Urinary bladder (tissue), 3 donors: ENCODE measurements at regions not wholly inside any gene's neighbourhood (a gene's known extent, or its start where the extent isn't known, plus 50 kb on each side); places are given as distances from the start of the nearest gene placed in this dataset.

Source experiments
- DNase-seq: peaks from one replicate; pipeline ENCODE4 v3.0.0-alpha.2; 2015; ENCODE audit errors: extremely low spot score
- H3K27ac ChIP-seq: one replicate; pipeline ENCODE4 v1.5.1; 2013; ENCODE audit warnings: low read depth, mild to moderate bottlenecking, moderate library complexity
- H3K36me3 ChIP-seq: one replicate; pipeline ENCODE4 v1.6.1; 2013; ENCODE audit warnings: mild to moderate bottlenecking, moderate library complexity; ENCODE audit not compliant: insufficient read depth
- H3K4me1 ChIP-seq: one replicate; pipeline ENCODE4 v1.6.1; 2013; ENCODE audit warnings: mild to moderate bottlenecking, moderate library complexity; ENCODE audit not compliant: insufficient read depth
- H3K4me3 ChIP-seq: one replicate; pipeline ENCODE4 v1.5.1; 2013; ENCODE audit warnings: low read depth, low read length
- WGBS: extraction: QIAGEN DNeasy Blood & Tissue Kit; methylation state at CpG from one replicate; pipeline ENCODE4 v1.1.7; 2013; 5-methylcytosine and 5-hydroxymethylcytosine counted together
- donor health status: healthy with polysubstance abuse.
- donor health status: healthy.

DNA sequence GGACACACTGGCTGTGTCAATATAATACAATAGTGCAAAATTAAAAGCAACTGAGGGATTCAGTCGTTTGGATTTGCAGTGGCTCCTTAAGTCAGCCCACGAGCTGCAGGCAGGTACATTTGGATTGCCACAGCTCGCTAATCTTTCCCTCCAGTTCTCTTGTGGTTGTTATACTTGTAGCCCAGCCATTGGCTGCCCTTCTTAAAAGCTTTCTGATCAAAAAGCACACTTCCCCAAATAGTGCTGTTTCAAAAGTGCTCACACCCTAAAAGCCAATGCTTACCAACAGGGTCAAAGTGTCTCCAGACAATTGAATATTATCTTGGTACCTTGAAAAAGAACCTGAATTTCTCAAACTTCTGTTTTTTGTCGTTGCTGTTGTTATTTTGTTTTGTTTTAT lies 404.7 kb upstream of the FAM98A start:
- Histone ChIP-seq H3K4me1 (no peaks in the 10 kb centered on the region), H3K27ac (no peak overlapping the region), H3K36me3 (no peaks in the 10 kb centered on the region), H3K4me3 (no peak overlapping the region)
- WGBS, result 68% methylated on average over 4 of the region's 4 CpGs
- no peak for DNase-seq

DNA sequence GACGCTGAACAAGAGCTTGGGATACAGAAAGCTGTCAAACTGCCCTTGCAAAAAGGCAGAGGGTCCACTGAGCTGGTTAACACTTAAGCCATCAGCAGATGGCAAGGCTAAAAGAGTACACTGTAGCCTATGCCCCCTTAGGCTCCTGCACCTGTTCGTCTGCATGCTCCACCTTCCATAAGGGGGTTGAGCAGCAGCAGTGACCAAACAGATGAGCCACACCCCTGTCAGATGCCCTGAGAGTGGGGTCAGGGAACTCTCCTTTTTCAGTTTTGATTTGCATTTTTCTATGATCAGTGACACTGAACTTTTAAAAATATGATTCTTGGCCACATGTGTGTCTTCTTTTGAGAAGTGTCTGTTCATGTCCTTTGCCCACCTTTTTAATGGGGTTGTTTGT lies 402.5 kb upstream of the FAM98A start:
- 92% methylated on average over 2 of the region's 2 CpGs for WGBS
- Histone ChIP-seq H3K36me3 (no peaks in the 10 kb centered on the region), H3K4me1 (no peaks in the 10 kb centered on the region), H3K4me3 (no peak overlapping the region), H3K27ac (no peak overlapping the region)
- DNase-seq, result no peak

DNA sequence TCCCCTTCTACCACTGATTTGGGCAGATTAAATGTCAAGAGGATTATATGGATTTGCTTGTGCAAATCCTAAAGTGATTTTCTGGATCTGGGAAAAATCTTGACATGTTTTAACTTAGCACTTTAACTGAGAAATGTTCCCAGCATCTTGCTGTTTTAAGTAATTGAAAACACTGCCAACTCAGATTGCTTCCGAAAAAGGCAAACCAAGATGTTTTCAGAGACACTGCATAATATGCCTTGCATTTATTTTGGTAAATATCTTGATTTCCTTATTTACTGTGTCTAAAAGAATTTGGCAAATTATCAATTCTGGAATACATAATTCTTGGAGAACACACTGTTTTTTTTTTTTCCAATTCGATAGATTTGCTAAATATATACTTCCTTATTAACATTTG lies 385.0 kb upstream of the FAM98A start:
- 57% methylated on average over 2 of the region's 2 CpGs for WGBS

DNA sequence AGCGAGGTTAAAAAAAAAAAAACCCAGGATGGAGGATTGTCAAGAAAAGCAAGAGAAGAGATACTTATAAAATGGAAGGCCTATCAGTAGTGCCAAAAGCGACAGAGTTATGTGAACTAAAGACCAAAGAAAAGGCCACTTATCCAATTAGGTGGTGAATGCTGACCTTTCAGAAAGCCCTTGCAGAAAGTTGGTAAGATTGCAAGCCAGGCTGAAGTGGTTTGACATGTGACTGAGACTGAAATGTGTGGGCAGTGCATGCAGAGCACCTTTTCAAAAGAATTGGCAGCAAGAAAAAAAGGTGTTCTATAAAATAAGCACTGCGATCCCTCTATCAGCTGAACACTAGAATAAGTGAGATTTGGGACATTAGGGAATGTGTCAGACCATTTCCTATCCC lies 379.4 kb upstream of the FAM98A start:
- Histone ChIP-seq H3K4me1 (no peaks in the 10 kb centered on the region), H3K36me3 (no peaks in the 10 kb centered on the region), H3K27ac (no peak overlapping the region), H3K4me3 (no peak overlapping the region)
- DNase-seq, result no peak
- WGBS, result 87% methylated on average over 3 of the region's 3 CpGs

More for the DNA sequence above, 385.0 kb upstream of the FAM98A start:
- Histone ChIP-seq H3K4me1 (no peaks in the 10 kb centered on the region), H3K27ac (no peak overlapping the region), H3K4me3 (no peak overlapping the region), H3K36me3 (no peaks in the 10 kb centered on the region)
- DNase-seq, result no peak

DNA sequence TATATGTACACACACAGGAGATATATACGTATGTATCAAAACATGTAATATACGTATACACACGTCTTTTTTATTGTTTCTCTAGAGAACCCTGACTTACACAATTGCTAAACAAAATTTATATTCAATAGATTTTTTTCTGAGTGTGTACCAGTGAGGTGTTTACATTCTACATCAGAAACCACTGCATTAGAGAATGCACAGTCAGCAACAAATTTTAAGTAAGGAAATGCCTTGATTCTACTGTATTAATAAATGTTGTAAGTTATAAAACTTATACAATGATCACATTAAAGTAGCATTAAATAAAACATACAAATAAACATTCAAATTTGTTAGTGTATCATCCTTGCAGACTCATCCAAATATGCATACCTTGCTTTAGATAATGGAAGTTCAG lies 376.4 kb upstream of the FAM98A start:
- DNase-seq, result no peak
- Histone ChIP-seq H3K27ac (no peak overlapping the region), H3K4me1 (no peaks in the 10 kb centered on the region), H3K4me3 (no peak overlapping the region), H3K36me3 (no peaks in the 10 kb centered on the region)
- WGBS, result 90% methylated on average over 3 of the region's 3 CpGs

DNA sequence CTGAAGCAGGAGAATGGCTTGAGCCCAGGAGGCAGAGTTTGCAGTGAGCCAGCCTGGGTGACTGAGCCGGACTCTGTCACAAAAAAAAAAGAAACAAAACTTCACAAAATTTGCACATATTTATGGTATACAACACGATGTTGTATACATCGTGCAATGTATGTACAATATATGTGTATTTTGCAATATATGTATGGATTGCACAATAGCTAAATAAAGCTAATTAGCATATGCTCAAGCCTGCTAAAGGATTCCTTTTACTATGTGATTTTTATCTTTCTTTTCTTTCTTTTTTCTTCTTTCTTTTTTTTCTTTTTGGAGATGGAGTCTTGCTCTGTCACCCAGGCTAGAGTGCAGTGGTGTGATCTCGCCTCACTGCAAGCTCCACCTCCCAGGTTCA lies 368.0 kb upstream of the FAM98A start:
- Histone ChIP-seq H3K4me3 (no peak overlapping the region), H3K36me3 (no peaks in the 10 kb centered on the region), H3K4me1 (no peaks in the 10 kb centered on the region), H3K27ac (no peak overlapping the region)
- WGBS, result 94% methylated on average over 4 of the region's 4 CpGs
- DNase-seq, result no peak

DNA sequence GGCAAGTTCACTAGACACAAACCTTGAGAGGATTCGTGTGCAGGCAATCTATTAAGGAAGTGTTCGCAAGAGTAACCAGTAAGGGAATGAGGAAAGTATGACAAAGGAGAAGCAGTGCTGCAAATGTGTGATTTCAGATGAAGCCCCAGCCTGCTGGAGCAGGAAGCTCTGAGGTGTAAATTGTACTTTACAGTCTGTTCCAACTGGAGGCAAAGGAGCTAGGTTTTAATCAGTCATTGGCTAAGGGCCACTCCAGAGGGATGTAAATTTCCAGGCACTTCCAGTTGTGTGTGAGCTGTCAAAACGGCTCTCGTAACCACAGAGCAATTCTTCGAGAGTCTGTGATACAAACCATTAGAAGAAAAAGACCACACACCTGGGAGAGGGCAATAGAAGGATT lies 359.5 kb upstream of the FAM98A start:
- no peak for DNase-seq
- Histone ChIP-seq H3K4me3 (no peak overlapping the region), H3K4me1 (no peaks in the 10 kb centered on the region), H3K27ac (no peak overlapping the region), H3K36me3 (no peaks in the 10 kb centered on the region)
- WGBS, result 49% methylated on average over 5 of the region's 5 CpGs

DNA sequence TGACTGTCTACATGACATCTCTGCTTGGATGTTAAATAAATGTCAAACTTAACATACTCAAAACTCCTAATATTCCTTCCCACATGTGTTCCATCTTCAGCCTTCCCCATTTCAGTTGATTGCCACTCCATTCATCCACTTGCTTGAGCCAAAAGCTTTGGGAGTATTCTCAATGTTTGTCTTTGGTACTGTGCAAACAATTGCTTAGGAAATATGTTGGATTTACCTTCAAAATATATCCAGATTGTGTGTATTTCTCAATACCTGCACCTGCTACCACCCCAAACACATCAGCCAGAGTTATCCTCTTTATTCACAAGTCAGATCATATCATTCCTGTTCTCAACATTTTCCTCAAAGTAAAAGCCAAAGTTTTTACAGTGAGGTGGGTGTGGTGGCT lies 350.3 kb upstream of the FAM98A start:
- no peaks in the 10 kb centered on the region for H3K4me1 ChIP-seq
- H3K27ac ChIP-seq, result no peak overlapping the region
- H3K36me3 ChIP-seq, result no peaks in the 10 kb centered on the region
- DNase-seq, result no peak
- H3K4me3 ChIP-seq, result no peak overlapping the region

DNA sequence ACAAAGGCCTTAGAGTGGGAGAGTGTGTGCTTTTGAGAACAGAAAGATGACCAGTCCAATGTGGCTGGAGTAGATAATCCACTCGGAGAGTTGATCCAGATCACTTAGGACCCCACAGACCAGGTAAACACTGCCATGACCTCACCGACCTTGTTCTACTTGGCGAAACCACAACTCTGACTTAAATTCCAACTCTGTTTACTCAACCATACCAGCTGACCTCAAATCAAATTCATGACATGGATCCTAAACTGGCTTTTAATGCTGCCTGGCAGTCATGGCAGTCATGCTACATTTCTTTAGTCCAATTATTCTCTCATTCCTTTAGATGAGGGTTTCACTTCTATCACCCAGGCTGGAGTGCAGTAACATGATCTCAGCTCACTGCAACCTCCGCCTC lies 347.1 kb upstream of the FAM98A start:
- 74% methylated on average over 4 of the region's 4 CpGs for WGBS
- Histone ChIP-seq H3K27ac (no peak overlapping the region), H3K4me1 (no peaks in the 10 kb centered on the region), H3K4me3 (no peak overlapping the region), H3K36me3 (no peaks in the 10 kb centered on the region)
- DNase-seq, result no peak

DNA sequence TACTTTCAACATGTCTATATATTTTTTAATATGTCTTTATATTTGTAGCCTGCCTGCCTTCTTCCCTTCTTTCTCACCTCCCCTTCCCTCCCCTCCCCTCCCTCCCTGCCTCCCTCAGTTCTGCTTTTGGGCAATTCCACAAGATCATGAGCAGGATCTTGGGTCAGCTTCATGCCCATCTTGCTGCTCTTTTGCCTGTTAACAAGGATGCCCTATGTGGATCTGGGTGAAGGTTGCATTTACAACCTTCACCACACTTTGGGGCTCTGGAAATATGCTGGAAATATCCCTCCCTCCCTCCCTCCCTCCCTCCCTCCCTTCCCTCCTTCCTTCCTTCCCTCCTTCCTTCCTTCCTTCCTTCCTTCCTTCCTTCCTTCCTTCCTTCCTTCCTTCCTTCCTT lies 334.1 kb upstream of the FAM98A start:
- H3K36me3 ChIP-seq, result no peaks in the 10 kb centered on the region
- no peak overlapping the region for H3K4me3 ChIP-seq
- DNase-seq, result no peak
- no peaks in the 10 kb centered on the region for H3K4me1 ChIP-seq
- no peak overlapping the region for H3K27ac ChIP-seq

DNA sequence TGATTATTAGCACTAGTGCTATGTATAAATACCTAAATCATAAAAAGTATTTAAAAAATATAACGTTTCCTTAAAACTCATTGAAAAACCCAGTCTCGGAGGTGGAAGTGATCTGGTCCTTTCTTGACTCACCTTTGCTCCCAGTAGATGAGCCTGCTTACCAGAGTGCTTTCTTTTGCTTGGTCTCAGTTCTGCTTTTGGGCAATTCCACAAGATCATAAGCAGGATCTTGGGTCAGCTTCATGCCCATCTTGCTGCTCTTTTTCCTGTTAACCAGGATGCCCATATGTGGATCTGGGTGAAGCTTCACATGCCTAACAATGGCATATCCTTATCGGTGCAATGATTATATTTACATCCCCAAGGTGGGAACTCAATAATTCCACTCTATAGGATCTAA lies 332.1 kb upstream of the FAM98A start:
- H3K27ac ChIP-seq, result no peak overlapping the region
- no peaks in the 10 kb centered on the region for H3K36me3 ChIP-seq
- no peaks in the 10 kb centered on the region for H3K4me1 ChIP-seq
- no peak overlapping the region for H3K4me3 ChIP-seq
- DNase-seq, result no peak
- WGBS, result 94% methylated on average over 3 of the region's 3 CpGs

DNA sequence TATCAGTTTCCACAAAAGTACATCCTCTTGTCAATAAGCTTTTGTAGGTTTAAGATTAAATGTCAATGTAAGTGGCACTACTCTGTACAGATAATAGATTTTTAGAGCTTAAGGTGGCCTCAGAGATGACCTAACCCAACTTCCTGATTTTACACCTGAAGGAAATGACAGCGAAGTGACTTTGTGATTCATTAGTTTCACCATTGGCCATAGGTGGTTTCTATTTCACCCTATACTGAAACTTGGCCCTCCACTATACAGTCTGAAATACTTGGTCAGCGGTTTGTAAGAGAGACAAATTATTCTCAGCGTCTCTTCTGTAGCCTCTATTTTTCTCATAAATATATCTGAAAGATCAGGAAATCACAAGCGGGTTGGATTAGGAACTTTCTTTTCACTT lies 330.4 kb upstream of the FAM98A start:
- Histone ChIP-seq H3K36me3 (no peaks in the 10 kb centered on the region), H3K4me1 (no peaks in the 10 kb centered on the region), H3K27ac (no peak overlapping the region), H3K4me3 (no peak overlapping the region)
- DNase-seq, result no peak
- WGBS, result 94% methylated on average over 4 of the region's 4 CpGs

DNA sequence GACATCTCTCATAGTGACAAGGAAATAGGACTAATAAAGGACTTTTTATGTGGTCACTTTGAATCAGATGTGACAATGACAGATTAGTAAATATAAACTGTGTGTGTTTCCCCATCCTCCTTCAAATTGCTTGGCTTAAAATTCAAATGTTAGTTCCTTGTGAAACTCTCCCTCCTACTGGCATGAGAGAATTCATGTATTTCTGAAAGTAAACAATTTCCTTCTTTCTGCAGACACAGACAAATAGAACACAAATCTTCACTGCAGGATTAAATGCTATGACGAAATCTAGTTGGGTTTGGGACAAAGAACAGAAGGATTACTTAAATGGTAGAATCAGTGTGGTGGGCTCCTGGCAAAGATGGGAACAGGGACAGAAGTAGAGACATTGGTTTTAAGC lies 328.7 kb upstream of the FAM98A start:
- H3K4me3 ChIP-seq, result no peak overlapping the region
- no peak for DNase-seq
- no peaks in the 10 kb centered on the region for H3K36me3 ChIP-seq
- whole genome bisulfite sequencing, result 42% methylated on average over 1 of the region's 1 CpG
- no peaks in the 10 kb centered on the region for H3K4me1 ChIP-seq
- no peak overlapping the region for H3K27ac ChIP-seq

DNA sequence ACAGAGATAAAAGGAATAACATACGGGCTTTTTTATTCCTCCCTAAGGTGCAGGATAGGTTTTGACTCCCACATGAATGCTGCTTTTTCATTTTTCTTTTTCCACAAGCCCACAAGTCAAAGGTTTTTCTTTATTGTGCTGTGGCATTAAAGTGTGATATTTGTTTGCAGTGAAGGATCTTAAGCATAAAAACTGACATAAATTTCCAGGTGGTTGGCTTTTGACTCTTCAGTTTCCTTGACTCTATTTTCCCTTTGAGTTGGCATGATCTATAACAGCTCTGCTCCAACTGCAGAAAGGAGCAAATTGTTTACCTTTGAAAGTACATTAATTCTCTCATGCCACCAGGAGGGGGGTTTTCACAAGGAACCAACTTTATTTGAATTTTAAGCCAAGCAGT lies 326.2 kb upstream of the FAM98A start:
- no peak overlapping the region for H3K27ac ChIP-seq
- DNase-seq, result no peak
- 66% methylated on average over 1 of the region's 1 CpG for WGBS
- H3K36me3 ChIP-seq, result no peaks in the 10 kb centered on the region
- no peak overlapping the region for H3K4me3 ChIP-seq
- H3K4me1 ChIP-seq, result no peaks in the 10 kb centered on the region

DNA sequence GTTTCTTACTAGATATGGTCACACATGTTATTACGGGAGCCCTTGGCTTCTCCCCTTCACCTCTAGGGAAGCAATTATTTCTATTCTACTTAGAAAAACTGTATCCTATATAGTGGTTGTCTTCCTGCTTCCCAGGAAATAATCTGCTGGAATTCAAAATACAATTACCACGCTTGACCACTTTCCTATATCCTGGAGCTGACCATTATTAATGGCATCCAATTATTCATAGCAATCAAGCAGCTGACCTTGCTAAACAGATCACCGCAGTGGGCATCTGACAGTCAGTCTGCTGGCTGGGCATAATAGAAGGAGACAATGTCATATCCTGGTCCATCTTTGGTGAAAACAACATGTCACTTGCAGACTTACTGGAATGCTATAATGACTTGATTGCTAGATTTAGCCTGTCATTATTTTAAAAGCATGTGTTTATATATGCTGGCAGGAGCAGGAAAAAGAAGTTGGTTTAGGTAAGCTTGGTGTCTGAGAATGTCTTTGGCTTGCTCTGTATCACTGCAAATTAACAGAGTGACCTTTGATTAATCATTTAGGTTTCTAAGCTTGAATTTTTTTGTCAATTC lies 325.6 kb upstream of the FAM98A start:
- no peak for DNase-seq
- no peak overlapping the region for H3K4me3 ChIP-seq
- 68% methylated on average over 3 of the region's 3 CpGs for WGBS
- H3K36me3 ChIP-seq, result no peaks in the 10 kb centered on the region
- H3K4me1 ChIP-seq, result no peaks in the 10 kb centered on the region
- H3K27ac ChIP-seq, result no peak overlapping the region
